GM20000 (cell line): ENCODE measurements at regions not wholly inside any gene's neighbourhood (a gene's known extent, or its start where the extent isn't known, plus 50 kb on each side); places are given as distances from the start of the nearest gene placed in this dataset.

Experiments
- DNase-seq: peaks from one replicate; pipeline ENCODE4 v3.0.0; 2012; ENCODE audit warnings: low spot score
- CTCF ChIP-seq: IDR thresholded peaks from 2 replicates; pipeline ENCODE4 v1.5.1; 2012; ENCODE audit warnings: mild to moderate bottlenecking, control low read depth; ENCODE audit errors: extremely low read depth, missing control alignments

DNA sequence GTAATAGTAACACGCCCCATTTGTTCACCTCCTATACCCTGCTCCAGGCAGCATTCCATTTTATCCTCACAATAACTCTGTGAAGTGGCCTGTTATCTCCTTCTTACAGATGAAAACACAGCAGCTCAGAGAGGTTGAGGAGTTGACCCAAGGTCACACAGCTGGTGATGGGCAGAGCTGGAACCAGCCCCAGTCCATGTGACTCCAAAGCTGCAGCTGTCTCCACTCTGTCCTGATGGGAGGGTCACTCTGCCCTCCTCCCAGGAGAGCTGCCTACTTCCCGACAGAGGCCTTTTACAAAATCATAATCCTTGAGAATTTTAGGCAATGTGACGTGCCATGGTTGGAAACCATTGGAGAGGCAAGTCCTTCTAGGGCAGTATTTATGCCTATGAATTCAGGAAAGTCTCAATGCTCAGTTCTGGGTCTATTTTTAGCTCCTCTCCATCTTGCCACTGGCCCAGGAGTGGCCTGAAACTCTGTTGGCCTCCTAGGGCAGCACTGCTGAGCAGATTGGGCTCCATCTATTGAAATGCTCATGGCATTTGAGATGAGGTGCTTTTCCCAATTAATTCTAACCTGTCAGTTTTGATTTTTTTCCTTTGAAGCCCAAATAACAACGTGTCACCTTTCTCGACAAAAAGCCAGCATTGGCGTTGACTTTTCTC is 50.1 kb upstream of the KCNK12 start:
- no peak for TF ChIP-seq CTCF
- DNase-seq = no peak
